C4-2B (cell line): ENCODE measurements at regions not wholly inside any gene's neighbourhood (a gene's known extent, or its start where the extent isn't known, plus 50 kb on each side); places are given as distances from the start of the nearest gene placed in this dataset.

Experiments
- ZFX ChIP-seq: fragments of 450-650 bp; IDR thresholded peaks from 2 replicates; pipeline ENCODE4 v1.6.1; 2017
- TF ChIP-seq, protein P1 (sequence below): fragments of 450-650 bp; conservative IDR thresholded peaks from 2 replicates; pipeline ENCODE4 v1.5.1; 2017; ENCODE audit warnings: mild to moderate bottlenecking

DNA sequence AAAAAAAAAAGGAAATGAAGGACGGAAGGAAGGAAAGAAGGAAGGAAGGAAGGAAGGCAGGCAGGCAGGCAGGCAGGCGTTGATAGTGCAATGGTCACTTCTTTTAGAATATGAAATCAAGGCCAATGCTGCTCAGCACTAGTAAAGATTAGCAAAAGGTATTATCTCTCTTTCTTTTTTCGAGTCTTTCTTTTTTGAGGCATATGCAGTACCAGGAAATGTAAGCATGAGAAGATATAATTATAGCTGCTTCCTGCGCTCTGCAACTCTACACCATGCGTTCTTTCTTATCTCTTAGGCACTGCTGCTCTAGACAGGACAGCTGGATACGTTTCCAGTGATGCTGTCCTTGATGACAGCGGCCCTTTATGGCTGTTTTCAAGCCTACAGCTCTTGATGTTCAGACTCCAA, 1512.5 kb upstream of the B3GALT2 start:
- TF ChIP-seq, protein P1, sequence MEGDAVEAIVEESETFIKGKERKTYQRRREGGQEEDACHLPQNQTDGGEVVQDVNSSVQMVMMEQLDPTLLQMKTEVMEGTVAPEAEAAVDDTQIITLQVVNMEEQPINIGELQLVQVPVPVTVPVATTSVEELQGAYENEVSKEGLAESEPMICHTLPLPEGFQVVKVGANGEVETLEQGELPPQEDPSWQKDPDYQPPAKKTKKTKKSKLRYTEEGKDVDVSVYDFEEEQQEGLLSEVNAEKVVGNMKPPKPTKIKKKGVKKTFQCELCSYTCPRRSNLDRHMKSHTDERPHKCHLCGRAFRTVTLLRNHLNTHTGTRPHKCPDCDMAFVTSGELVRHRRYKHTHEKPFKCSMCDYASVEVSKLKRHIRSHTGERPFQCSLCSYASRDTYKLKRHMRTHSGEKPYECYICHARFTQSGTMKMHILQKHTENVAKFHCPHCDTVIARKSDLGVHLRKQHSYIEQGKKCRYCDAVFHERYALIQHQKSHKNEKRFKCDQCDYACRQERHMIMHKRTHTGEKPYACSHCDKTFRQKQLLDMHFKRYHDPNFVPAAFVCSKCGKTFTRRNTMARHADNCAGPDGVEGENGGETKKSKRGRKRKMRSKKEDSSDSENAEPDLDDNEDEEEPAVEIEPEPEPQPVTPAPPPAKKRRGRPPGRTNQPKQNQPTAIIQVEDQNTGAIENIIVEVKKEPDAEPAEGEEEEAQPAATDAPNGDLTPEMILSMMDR: no peak
- no peak for TF ChIP-seq ZFX
